ENCODE measurements at regions not wholly inside any gene's neighbourhood (a gene's known extent, or its start where the extent isn't known, plus 50 kb on each side); places are given as distances from the start of the nearest gene placed in this dataset.

DNA sequence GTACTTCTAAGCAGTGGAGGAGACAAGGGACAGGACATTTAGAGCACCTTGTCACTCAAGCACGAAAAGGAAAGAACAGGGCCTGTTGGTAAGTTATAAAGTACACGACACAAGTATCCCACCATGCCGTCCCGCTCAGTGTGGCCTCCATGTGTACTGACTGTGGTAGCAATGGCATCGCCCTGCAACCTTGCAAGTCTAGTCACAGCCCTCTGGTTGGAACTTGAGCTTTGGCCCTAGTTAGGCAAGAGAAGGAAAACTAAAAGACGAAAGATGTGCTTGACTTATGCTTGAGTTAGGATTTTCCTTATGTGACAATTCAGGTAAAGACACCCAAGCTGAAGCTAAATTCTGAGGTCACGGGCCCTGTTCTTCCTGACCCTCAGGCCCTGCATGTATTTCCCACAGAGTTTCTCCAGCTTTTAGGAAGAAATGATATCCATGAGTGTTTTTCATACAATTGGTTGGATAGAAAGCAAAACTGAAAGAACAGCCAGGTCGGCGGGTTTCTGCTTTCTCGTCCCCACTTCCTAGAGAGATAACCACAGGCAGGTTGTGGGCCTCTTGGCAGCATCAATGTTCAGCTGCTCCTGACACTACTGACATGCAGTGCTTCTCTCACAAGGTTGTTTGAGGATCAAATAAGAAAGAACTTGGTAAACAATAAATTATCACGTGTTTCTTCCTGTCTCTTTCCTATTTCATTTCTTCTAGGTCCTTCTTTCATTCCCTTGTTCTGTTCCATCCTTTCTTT, 216.2 kb downstream of the IRS2 start:
- H3K4me1 ChIP-seq (ENCODE audit: insufficient read depth, low read length) = peaks cover 12% of the 10 kb centered on the region
- no peaks in the 10 kb centered on the region for H3K9me3 ChIP-seq (ENCODE audit: control insufficient read depth in 1 of 2, insufficient read depth in 1 of 2, low read length in 2 of 2)
- peak overlapping the region in 1 of 2 donors; percentile 21 for H3K27ac ChIP-seq (ENCODE audit: low read depth in 1 of 2, low read length in 2 of 2)
- H3K4me3 ChIP-seq (ENCODE audit: low read length) = peak overlapping the region; percentile 19
- intact Hi-C loops (cut with DNase I, micrococcal nuclease) = no loop called here
- peaks cover 19% of the 10 kb centered on the region for H3K4me1 Mint-ChIP-seq (ENCODE audit: low read depth)
- no peaks in the 10 kb centered on the region for H3K36me3 Mint-ChIP-seq (ENCODE audit: low read depth)
- ATAC-seq (ENCODE audit: poor library complexity) (peak; percentile 85), DNase-seq (peak in 12 of 14 experiments; percentile 1 to 75 (median 20))
- H3K27ac Mint-ChIP-seq = peak overlapping the region; percentile 70
- no peaks in the 10 kb centered on the region for H3K27me3 ChIP-seq (ENCODE audit: control insufficient read depth in 1 of 2, insufficient read depth in 2 of 2, low read length in 2 of 2)
- peak overlapping the region; percentile 62 for H3K4me3 Mint-ChIP-seq
- no peaks in the 10 kb centered on the region for H3K36me3 ChIP-seq (ENCODE audit: insufficient read depth, low read length)
- POLR2A ChIA-PET = no interaction called here
- no peaks in the 10 kb centered on the region for H3K9me3 Mint-ChIP-seq
- TF ChIP-seq, protein P1, sequence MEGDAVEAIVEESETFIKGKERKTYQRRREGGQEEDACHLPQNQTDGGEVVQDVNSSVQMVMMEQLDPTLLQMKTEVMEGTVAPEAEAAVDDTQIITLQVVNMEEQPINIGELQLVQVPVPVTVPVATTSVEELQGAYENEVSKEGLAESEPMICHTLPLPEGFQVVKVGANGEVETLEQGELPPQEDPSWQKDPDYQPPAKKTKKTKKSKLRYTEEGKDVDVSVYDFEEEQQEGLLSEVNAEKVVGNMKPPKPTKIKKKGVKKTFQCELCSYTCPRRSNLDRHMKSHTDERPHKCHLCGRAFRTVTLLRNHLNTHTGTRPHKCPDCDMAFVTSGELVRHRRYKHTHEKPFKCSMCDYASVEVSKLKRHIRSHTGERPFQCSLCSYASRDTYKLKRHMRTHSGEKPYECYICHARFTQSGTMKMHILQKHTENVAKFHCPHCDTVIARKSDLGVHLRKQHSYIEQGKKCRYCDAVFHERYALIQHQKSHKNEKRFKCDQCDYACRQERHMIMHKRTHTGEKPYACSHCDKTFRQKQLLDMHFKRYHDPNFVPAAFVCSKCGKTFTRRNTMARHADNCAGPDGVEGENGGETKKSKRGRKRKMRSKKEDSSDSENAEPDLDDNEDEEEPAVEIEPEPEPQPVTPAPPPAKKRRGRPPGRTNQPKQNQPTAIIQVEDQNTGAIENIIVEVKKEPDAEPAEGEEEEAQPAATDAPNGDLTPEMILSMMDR (IDR thresholded peaks at IDR 0.05) = no peak
- no peaks in the 10 kb centered on the region for H3K27me3 Mint-ChIP-seq
- CTCF ChIA-PET = no interaction called here

- Histone ChIP-seq H3K36me3 (ENCODE audit: insufficient read depth, low read length) (no peaks in the 10 kb centered on the region), H3K4me3 (ENCODE audit: low read length) (no peak overlapping the region), H3K9me3 (ENCODE audit: control insufficient read depth in 1 of 2, insufficient read depth in 1 of 2, low read length in 2 of 2) (no peaks in the 10 kb centered on the region), H3K27ac (ENCODE audit: low read depth in 1 of 2, low read length in 2 of 2) (no peak overlapping the region), H3K4me1 (ENCODE audit: insufficient read depth, low read length) (peaks cover 12% of the 10 kb centered on the region), H3K27me3 (ENCODE audit: control insufficient read depth in 1 of 2, insufficient read depth in 2 of 2, low read length in 2 of 2) (no peaks in the 10 kb centered on the region)
- intact Hi-C loops (cut with DNase I, micrococcal nuclease) = no loop called here
- TF ChIP-seq, protein P1 (IDR thresholded peaks at IDR 0.05) = no peak
- Mint-ChIP-seq H3K4me3 (no peak overlapping the region), H3K36me3 (ENCODE audit: low read depth) (no peaks in the 10 kb centered on the region), H3K27me3 (no peaks in the 10 kb centered on the region), H3K9me3 (no peaks in the 10 kb centered on the region), H3K27ac (no peak overlapping the region), H3K4me1 (ENCODE audit: low read depth) (peaks cover 19% of the 10 kb centered on the region)
- no peak for DNase-seq
- ChIA-PET POLR2A (no interaction called here), CTCF (no interaction called here)
- ATAC-seq (ENCODE audit: poor library complexity) = no peak
Measured at GRCh38 chr13:109568339-109568818, 218.0 kb downstream of the IRS2 start.

GRCh38 chr13:109567315-109567714, 219.1 kb downstream of the IRS2 start:
- H3K36me3 ChIP-seq (ENCODE audit: insufficient read depth, low read length) = no peaks in the 10 kb centered on the region
- no peak overlapping the region for H3K27ac Mint-ChIP-seq
- intact Hi-C loops (cut with DNase I, micrococcal nuclease) = no loop called here
- no peak overlapping the region for H3K4me3 Mint-ChIP-seq
- H3K9me3 Mint-ChIP-seq = no peaks in the 10 kb centered on the region
- H3K4me3 ChIP-seq (ENCODE audit: low read length) = no peak overlapping the region
- H3K4me1 ChIP-seq (ENCODE audit: insufficient read depth, low read length) = peaks cover 12% of the 10 kb centered on the region
- TF ChIP-seq, protein P1 (IDR thresholded peaks at IDR 0.05) = no peak
- POLR2A ChIA-PET = no interaction called here
- ATAC-seq (ENCODE audit: poor library complexity) (no peak), DNase-seq (no peak)
- H3K9me3 ChIP-seq (ENCODE audit: control insufficient read depth in 1 of 2, insufficient read depth in 1 of 2, low read length in 2 of 2) = no peaks in the 10 kb centered on the region
- H3K36me3 Mint-ChIP-seq (ENCODE audit: low read depth) = no peaks in the 10 kb centered on the region
- H3K4me1 Mint-ChIP-seq (ENCODE audit: low read depth) = peaks cover 19% of the 10 kb centered on the region
- no peaks in the 10 kb centered on the region for H3K27me3 ChIP-seq (ENCODE audit: control insufficient read depth in 1 of 2, insufficient read depth in 2 of 2, low read length in 2 of 2)
- CTCF ChIA-PET = no interaction called here
- no peaks in the 10 kb centered on the region for H3K27me3 Mint-ChIP-seq
- H3K27ac ChIP-seq (ENCODE audit: low read depth in 1 of 2, low read length in 2 of 2) = no peak overlapping the region

Measured in CD4-positive, alpha-beta T cell (primary cell).